HEK293T (cell line): ENCODE measurements at regions not wholly inside any gene's neighbourhood (a gene's known extent, or its start where the extent isn't known, plus 50 kb on each side); places are given as distances from the start of the nearest gene placed in this dataset.

Experiments used
- BHLHE40 ChIP-seq: fragments of 450-650 bp; IDR thresholded peaks from 2 replicates; pipeline ENCODE4 v1.6.1; 2016; ENCODE audit warnings: mild to moderate bottlenecking, moderate library complexity, borderline replicate concordance
- ELF4 ChIP-seq: fragments of 450-650 bp; IDR thresholded peaks from 2 replicates; pipeline ENCODE4 v1.6.1; 2017; ENCODE audit warnings: antibody characterized with exemption
- FOXA1 ChIP-seq: fragments of 450-650 bp; IDR thresholded peaks from 2 replicates; pipeline ENCODE4 v1.6.1; 2016; ENCODE audit warnings: mild to moderate bottlenecking
- FOXK2 ChIP-seq: fragments of 450-650 bp; IDR thresholded peaks from 2 replicates; pipeline ENCODE4 v1.6.1; 2016; ENCODE audit warnings: mild to moderate bottlenecking
- FOXM1 ChIP-seq: fragments of 450-650 bp; IDR thresholded peaks from 2 replicates; pipeline ENCODE4 v1.6.1; 2017; ENCODE audit warnings: mild to moderate bottlenecking, borderline replicate concordance
- HDGF ChIP-seq: fragments of 450-650 bp; IDR thresholded peaks from 2 replicates; pipeline ENCODE4 v1.6.1; 2017; ENCODE audit warnings: antibody characterized with exemption, borderline replicate concordance
- L3MBTL2 ChIP-seq: fragments of 450-650 bp; conservative IDR thresholded peaks from 2 replicates; pipeline ENCODE4 v1.6.1; 2016; ENCODE audit warnings: mild to moderate bottlenecking
- LEF1 ChIP-seq: fragments of 450-650 bp; IDR thresholded peaks from 2 replicates; pipeline ENCODE4 v1.6.1; 2017; ENCODE audit warnings: mild to moderate bottlenecking, borderline replicate concordance
- NFRKB ChIP-seq: fragments of 450-650 bp; IDR thresholded peaks from 2 replicates; pipeline ENCODE4 v1.6.1; 2016; ENCODE audit warnings: mild to moderate bottlenecking, moderate library complexity
- SP1 ChIP-seq: fragments of 450-650 bp; IDR thresholded peaks from 2 replicates; pipeline ENCODE4 v1.6.1; 2017
- SUZ12 ChIP-seq: fragments of 450-650 bp; IDR thresholded peaks from 2 replicates; pipeline ENCODE4 v1.6.1; 2016; ENCODE audit warnings: mild to moderate bottlenecking
- TARDBP ChIP-seq: fragments of 450-650 bp; IDR thresholded peaks from 2 replicates; pipeline ENCODE4 v1.6.1; 2016
- ZNF384 ChIP-seq: fragments of 450-650 bp; IDR thresholded peaks from 2 replicates; pipeline ENCODE4 v1.6.1; 2016

DNA sequence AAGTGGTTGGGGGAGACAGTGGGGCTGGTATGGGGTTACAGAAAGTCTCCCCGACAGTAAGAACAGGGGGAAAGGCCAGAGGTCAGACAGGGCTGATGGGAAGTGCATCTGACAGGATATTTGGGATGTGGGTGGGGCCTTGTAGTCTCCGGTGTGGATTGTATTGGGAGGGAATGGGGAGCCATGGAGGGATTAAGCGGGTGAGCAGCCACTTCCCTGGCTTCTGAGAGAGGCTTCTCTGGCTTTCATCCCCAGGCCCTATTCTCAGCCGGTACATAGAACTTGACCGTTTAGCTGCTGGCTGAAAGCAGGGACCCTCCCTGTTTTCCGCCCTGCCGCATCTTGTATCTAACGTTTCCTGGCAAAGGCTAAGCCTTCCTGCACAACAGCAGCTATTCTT, 222.0 kb upstream of the LHX5 start:
- TF ChIP-seq ELF4 (no peak), TARDBP (no peak), HDGF (no peak), SP1 (no peak), FOXM1 (no peak), LEF1 (no peak), SUZ12 (no peak), FOXA1 (no peak), BHLHE40 (no peak), ZNF384 (no peak), NFRKB (no peak), L3MBTL2 (no peak), FOXK2 (no peak)
